ENCODE measurements at regions not wholly inside any gene's neighbourhood (a gene's known extent, or its start where the extent isn't known, plus 50 kb on each side); places are given as distances from the start of the nearest gene placed in this dataset.

- Histone ChIP-seq H3K9me3 (no peaks in the 10 kb centered on the region), H3K36me3 (no peaks in the 10 kb centered on the region)
- TF ChIP-seq CTCF (IDR thresholded peaks at IDR 0.05), result no peak
Observed at GRCh38 chr14:38400751-38401150, 144.9 kb upstream of the CLEC14A start.

GRCh38 chr14:38399652-38400051, 143.8 kb upstream of the CLEC14A start:
- Histone ChIP-seq H3K36me3 (no peaks in the 10 kb centered on the region), H3K4me3 (ENCODE audit: low read depth in 1 of 2, low read length in 1 of 2) (no peak overlapping the region), H3K27ac (no peak overlapping the region), H3K27me3 (no peaks in the 10 kb centered on the region), H3K9me3 (no peaks in the 10 kb centered on the region), H3K4me1 (ENCODE audit: control insufficient read depth in 1 of 2, insufficient read depth in 1 of 2, low read depth in 1 of 2, low read length in 1 of 2) (no peaks in the 10 kb centered on the region)
- no peak for TF ChIP-seq CTCF (IDR thresholded peaks at IDR 0.05)

More at GRCh38 chr14:38400751-38401150, 144.9 kb upstream of the CLEC14A start:
- no peak overlapping the region for H3K27ac ChIP-seq
- no peaks in the 10 kb centered on the region for H3K4me1 ChIP-seq (ENCODE audit: control insufficient read depth in 1 of 2, insufficient read depth in 1 of 2, low read depth in 1 of 2, low read length in 1 of 2)
- no peaks in the 10 kb centered on the region for H3K27me3 ChIP-seq
- no peak overlapping the region for H3K4me3 ChIP-seq (ENCODE audit: low read depth in 1 of 2, low read length in 1 of 2)

GRCh38 chr14:38394767-38395166, 138.9 kb upstream of the CLEC14A start:
- Histone ChIP-seq H3K27me3 (no peaks in the 10 kb centered on the region), H3K4me3 (ENCODE audit: low read depth in 1 of 2, low read length in 1 of 2) (no peak overlapping the region), H3K27ac (no peak overlapping the region)

GRCh38 chr14:38394064-38394463, 138.2 kb upstream of the CLEC14A start:
- Histone ChIP-seq H3K27ac (no peak overlapping the region), H3K9me3 (no peaks in the 10 kb centered on the region), H3K36me3 (no peaks in the 10 kb centered on the region), H3K27me3 (no peaks in the 10 kb centered on the region), H3K4me1 (ENCODE audit: control insufficient read depth in 1 of 2, insufficient read depth in 1 of 2, low read depth in 1 of 2, low read length in 1 of 2) (no peaks in the 10 kb centered on the region), H3K4me3 (ENCODE audit: low read depth in 1 of 2, low read length in 1 of 2) (no peak overlapping the region)
- TF ChIP-seq CTCF (IDR thresholded peaks at IDR 0.05), result no peak

More at GRCh38 chr14:38394767-38395166, 138.9 kb upstream of the CLEC14A start:
- no peaks in the 10 kb centered on the region for H3K4me1 ChIP-seq (ENCODE audit: control insufficient read depth in 1 of 2, insufficient read depth in 1 of 2, low read depth in 1 of 2, low read length in 1 of 2)
- H3K36me3 ChIP-seq, result no peaks in the 10 kb centered on the region
- TF ChIP-seq CTCF (IDR thresholded peaks at IDR 0.05), result no peak
- no peaks in the 10 kb centered on the region for H3K9me3 ChIP-seq

GRCh38 chr14:38391334-38391733, 135.4 kb upstream of the CLEC14A start:
- Histone ChIP-seq H3K4me3 (ENCODE audit: low read depth in 1 of 2, low read length in 1 of 2) (no peak overlapping the region), H3K36me3 (no peaks in the 10 kb centered on the region), H3K27me3 (no peaks in the 10 kb centered on the region), H3K4me1 (ENCODE audit: control insufficient read depth in 1 of 2, insufficient read depth in 1 of 2, low read depth in 1 of 2, low read length in 1 of 2) (no peaks in the 10 kb centered on the region), H3K27ac (no peak overlapping the region), H3K9me3 (no peaks in the 10 kb centered on the region)
- TF ChIP-seq CTCF (IDR thresholded peaks at IDR 0.05), result no peak

- H3K27ac ChIP-seq, result no peak overlapping the region
- H3K36me3 ChIP-seq, result no peaks in the 10 kb centered on the region
- no peaks in the 10 kb centered on the region for H3K4me1 ChIP-seq (ENCODE audit: control insufficient read depth in 1 of 2, insufficient read depth in 1 of 2, low read depth in 1 of 2, low read length in 1 of 2)
- H3K27me3 ChIP-seq, result no peaks in the 10 kb centered on the region
- no peak overlapping the region for H3K4me3 ChIP-seq (ENCODE audit: low read depth in 1 of 2, low read length in 1 of 2)
- TF ChIP-seq CTCF (IDR thresholded peaks at IDR 0.05), result no peak
- no peaks in the 10 kb centered on the region for H3K9me3 ChIP-seq
Observed at GRCh38 chr14:38389681-38390080, 133.8 kb upstream of the CLEC14A start.

Measured in neutrophil (primary cell).